Activated CD4-positive, alpha-beta T cell treated with anti-CD3 and anti-CD28 coated beads, Interleukin-10, Interleukin-2, amounts not matched to agents 100 ng/mL and 50 ng/mL, durations not matched to agents 16 hours and 8 hours (primary cell): ENCODE measurements at regions not wholly inside any gene's neighbourhood (a gene's known extent, or its start where the extent isn't known, plus 50 kb on each side); places are given as distances from the start of the nearest gene placed in this dataset.
"Not testable (repeated sequence)": the region's sequence is repeated elsewhere in the genome, so short reads cannot be mapped to it uniquely, and the experiment has no call there.

Source experiments
- DNase-seq: peaks from one replicate; pipeline ENCODE4 v3.0.0-alpha.2; 2020

- no peak for DNase-seq
These were observed 111.4 kb downstream of the COPS8 start for GRCh38 chr2:237196866-237197618.

GRCh38 chr2:237198164-237198855, 112.6 kb downstream of the COPS8 start:
- DNase-seq = no peak

GRCh38 chr2:237199082-237199481, 113.4 kb downstream of the COPS8 start:
- no peak for DNase-seq

- DNase-seq = no peak
These were observed 113.9 kb downstream of the COPS8 start for GRCh38 chr2:237199577-237199976.

GRCh38 chr2:237200462-237200861, 114.8 kb downstream of the COPS8 start:
- no peak for DNase-seq

GRCh38 chr2:237201461-237202287, 116.0 kb downstream of the COPS8 start:
- no peak for DNase-seq

- DNase-seq = no peak
These were observed 116.8 kb downstream of the COPS8 start for GRCh38 chr2:237202288-237203030.

GRCh38 chr2:237205043-237205541, 119.4 kb downstream of the COPS8 start:
- DNase-seq = no peak

- DNase-seq = no peak
These were observed 119.9 kb downstream of the COPS8 start for GRCh38 chr2:237205561-237205971.

- no peak for DNase-seq
These were observed 122.0 kb downstream of the COPS8 start for GRCh38 chr2:237207646-237208045.

GRCh38 chr2:237208373-237209260, 122.9 kb downstream of the COPS8 start:
- no peak for DNase-seq

GRCh38 chr2:237209885-237210284, 124.2 kb downstream of the COPS8 start:
- DNase-seq = no peak

- no peak for DNase-seq
These were observed 124.6 kb downstream of the COPS8 start for GRCh38 chr2:237210297-237210696.

GRCh38 chr2:237210763-237211162, 125.1 kb downstream of the COPS8 start:
- DNase-seq = no peak

- DNase-seq = not testable (repeated sequence)
These were observed 126.9 kb downstream of the COPS8 start for GRCh38 chr2:237212356-237213279.

- DNase-seq = no peak
These were observed 127.8 kb downstream of the COPS8 start for GRCh38 chr2:237213315-237214022.

GRCh38 chr2:237214030-237214675, 128.5 kb downstream of the COPS8 start:
- DNase-seq = no peak

- no peak for DNase-seq
These were observed 129.3 kb downstream of the COPS8 start for GRCh38 chr2:237214963-237215362.

GRCh38 chr2:237217995-237218616, 132.4 kb downstream of the COPS8 start:
- DNase-seq = no peak
